K562 (cell line): ENCODE measurements at regions not wholly inside any gene's neighbourhood (a gene's known extent, or its start where the extent isn't known, plus 50 kb on each side); places are given as distances from the start of the nearest gene placed in this dataset.

Experiments used
- FOXK2 ChIP-seq, 2 experiments: fragments of 450-650 bp; IDR thresholded peaks in 1 of 2; conservative IDR thresholded peaks in 1 of 2; 2 replicates each; pipeline ENCODE4 v1.6.1; 2016; ENCODE audit warnings: low read depth in 2 of 2, mild to moderate bottlenecking in 1 of 2
- HNRNPH1 ChIP-seq: fragments of 200-400 bp; formaldehyde crosslinking; optimal IDR thresholded peaks from 2 replicates; pipeline ENCODE3; 2017; ENCODE audit warnings: low read depth, mild to moderate bottlenecking, low read length, moderate library complexity
- KAT2B ChIP-seq: IDR thresholded peaks from one replicate; pipeline ENCODE4 v1.6.1; 2012; ENCODE audit warnings: low read depth, mild to moderate bottlenecking, control low read depth, inconsistent platforms, low read length, moderate library complexity
- MEF2D ChIP-seq: conservative IDR thresholded peaks from 2 replicates; pipeline ENCODE4 v1.6.1; 2016; ENCODE audit warnings: low read depth, missing genetic modification characterization, missing compliant biosample characterization
- SAFB2 ChIP-seq: fragments of 200-400 bp; formaldehyde crosslinking; IDR thresholded peaks from 2 replicates; pipeline ENCODE4 v1.6.1; 2018; ENCODE audit warnings: borderline replicate concordance, low read length, low read depth, moderate library complexity; ENCODE audit not compliant: severe bottlenecking
- SMARCB1 ChIP-seq: IDR thresholded peaks from 2 replicates; pipeline ENCODE4 v1.6.1; 2011; ENCODE audit warnings: improper control_type of control experiment, low read depth; ENCODE audit not compliant: insufficient read length
- USF1 ChIP-seq: sonication (generic); formaldehyde crosslinking; IDR thresholded peaks from 2 replicates; pipeline ENCODE4 v1.9.0; 2022; ENCODE audit warnings: mild to moderate bottlenecking, missing genetic modification reagents
- TF ChIP-seq, protein P1 (sequence below): sonication (generic); formaldehyde crosslinking; IDR thresholded peaks from 2 replicates; pipeline ENCODE4 v1.8.0; 2023; ENCODE audit warnings: missing genetic modification reagents, mild to moderate bottlenecking, borderline replicate concordance
- TF ChIP-seq, protein P2 (sequence below): fragments of 450-650 bp; formaldehyde crosslinking; IDR thresholded peaks from 2 replicates; pipeline ENCODE4 v1.4.0; 2020; ENCODE audit warnings: mild to moderate bottlenecking, mixed read lengths

DNA sequence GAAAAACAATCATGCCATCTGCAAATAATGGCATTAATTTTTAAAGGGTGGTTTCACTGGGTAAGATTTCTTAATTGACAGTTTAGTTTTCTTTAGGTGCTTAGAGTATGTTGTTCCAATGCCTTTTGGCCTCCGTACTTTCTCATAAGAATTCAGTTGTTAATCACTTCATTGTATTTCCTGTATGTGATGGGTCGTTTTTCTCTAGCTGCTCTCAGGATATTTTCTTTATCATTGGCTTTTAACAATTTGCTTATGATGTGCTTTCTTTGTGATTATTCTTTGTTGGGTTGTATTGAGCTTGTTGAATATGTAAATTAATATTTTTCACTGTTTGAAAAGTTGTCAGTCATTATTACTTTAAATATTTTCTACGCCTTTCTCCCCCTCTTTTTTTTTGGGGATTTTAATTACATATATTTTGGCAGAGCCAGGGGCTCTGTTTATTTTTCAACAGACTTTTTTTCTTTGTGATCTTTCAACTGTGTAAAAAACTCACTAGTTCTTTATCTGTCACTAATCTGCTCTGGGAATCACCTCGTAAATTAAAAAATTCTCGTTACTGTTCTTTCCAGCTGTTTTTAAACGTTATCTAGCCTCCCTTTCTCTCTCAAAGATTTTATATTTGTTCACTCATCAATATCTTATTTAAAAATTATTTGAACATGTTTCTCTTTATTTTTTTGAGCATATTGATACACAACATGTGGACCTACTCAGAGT is 56.2 kb upstream of the IL1R1 start (continued):
- TF ChIP-seq, protein P1, sequence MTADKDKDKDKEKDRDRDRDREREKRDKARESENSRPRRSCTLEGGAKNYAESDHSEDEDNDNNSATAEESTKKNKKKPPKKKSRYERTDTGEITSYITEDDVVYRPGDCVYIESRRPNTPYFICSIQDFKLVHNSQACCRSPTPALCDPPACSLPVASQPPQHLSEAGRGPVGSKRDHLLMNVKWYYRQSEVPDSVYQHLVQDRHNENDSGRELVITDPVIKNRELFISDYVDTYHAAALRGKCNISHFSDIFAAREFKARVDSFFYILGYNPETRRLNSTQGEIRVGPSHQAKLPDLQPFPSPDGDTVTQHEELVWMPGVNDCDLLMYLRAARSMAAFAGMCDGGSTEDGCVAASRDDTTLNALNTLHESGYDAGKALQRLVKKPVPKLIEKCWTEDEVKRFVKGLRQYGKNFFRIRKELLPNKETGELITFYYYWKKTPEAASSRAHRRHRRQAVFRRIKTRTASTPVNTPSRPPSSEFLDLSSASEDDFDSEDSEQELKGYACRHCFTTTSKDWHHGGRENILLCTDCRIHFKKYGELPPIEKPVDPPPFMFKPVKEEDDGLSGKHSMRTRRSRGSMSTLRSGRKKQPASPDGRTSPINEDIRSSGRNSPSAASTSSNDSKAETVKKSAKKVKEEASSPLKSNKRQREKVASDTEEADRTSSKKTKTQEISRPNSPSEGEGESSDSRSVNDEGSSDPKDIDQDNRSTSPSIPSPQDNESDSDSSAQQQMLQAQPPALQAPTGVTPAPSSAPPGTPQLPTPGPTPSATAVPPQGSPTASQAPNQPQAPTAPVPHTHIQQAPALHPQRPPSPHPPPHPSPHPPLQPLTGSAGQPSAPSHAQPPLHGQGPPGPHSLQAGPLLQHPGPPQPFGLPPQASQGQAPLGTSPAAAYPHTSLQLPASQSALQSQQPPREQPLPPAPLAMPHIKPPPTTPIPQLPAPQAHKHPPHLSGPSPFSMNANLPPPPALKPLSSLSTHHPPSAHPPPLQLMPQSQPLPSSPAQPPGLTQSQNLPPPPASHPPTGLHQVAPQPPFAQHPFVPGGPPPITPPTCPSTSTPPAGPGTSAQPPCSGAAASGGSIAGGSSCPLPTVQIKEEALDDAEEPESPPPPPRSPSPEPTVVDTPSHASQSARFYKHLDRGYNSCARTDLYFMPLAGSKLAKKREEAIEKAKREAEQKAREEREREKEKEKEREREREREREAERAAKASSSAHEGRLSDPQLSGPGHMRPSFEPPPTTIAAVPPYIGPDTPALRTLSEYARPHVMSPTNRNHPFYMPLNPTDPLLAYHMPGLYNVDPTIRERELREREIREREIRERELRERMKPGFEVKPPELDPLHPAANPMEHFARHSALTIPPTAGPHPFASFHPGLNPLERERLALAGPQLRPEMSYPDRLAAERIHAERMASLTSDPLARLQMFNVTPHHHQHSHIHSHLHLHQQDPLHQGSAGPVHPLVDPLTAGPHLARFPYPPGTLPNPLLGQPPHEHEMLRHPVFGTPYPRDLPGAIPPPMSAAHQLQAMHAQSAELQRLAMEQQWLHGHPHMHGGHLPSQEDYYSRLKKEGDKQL, result no peak
- no peak for TF ChIP-seq SMARCB1
- TF ChIP-seq FOXK2 (conservative IDR thresholded peaks at IDR 0.05 in 1 of 2, IDR thresholded peaks at IDR 0.05 in 1 of 2; ENCODE audit: low read depth in 2 of 2), result no peak
- no peak for TF ChIP-seq USF1
- no peak for TF ChIP-seq MEF2D
- TF ChIP-seq, protein P2, sequence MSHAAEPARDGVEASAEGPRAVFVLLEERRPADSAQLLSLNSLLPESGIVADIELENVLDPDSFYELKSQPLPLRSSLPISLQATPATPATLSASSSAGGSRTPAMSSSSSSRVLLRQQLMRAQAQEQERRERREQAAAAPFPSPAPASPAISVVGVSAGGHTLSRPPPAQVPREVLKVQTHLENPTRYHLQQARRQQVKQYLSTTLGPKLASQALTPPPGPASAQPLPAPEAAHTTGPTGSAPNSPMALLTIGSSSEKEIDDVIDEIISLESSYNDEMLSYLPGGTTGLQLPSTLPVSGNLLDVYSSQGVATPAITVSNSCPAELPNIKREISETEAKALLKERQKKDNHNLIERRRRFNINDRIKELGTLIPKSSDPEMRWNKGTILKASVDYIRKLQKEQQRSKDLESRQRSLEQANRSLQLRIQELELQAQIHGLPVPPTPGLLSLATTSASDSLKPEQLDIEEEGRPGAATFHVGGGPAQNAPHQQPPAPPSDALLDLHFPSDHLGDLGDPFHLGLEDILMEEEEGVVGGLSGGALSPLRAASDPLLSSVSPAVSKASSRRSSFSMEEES, result no peak
- TF ChIP-seq KAT2B, result no peak
- TF ChIP-seq SAFB2, result no peak
- no peak for TF ChIP-seq HNRNPH1
